Umbilical cord (tissue), 1 donor: ENCODE measurements at regions not wholly inside any gene's neighbourhood (a gene's known extent, or its start where the extent isn't known, plus 50 kb on each side); places are given as distances from the start of the nearest gene placed in this dataset.
A peak's percentile ranks its signal among the peaks of the same experiment; 100 is the strongest.
"Not testable (repeated sequence)": the region's sequence is repeated elsewhere in the genome, so short reads cannot be mapped to it uniquely, and the experiment has no call there.

Source experiments
- DNase-seq: peaks from one replicate; pipeline ENCODE4 v3.0.0-alpha.2; 2015; ENCODE audit warnings: low spot score

DNA sequence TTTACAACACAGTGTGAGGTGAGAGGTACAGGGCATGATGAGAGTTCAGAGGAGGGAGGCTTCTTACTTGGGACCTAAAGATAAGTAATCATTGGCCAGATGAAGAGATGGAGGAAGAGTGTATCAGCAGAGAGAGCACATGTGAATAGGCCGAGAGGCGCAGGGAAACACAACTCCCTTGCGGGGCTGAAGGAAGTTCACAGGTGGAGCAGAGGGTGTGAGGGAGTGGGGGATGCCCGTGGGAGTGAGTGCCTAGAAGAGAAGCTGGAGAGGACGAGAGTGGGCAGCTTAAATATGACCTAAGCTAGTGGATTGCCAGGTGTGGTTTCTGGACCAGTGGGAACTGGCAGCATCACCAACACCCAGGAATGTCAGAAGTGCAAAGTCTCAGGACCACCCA lies 98.2 kb upstream of the TBC1D5 start:
- DNase-seq = no peak

GRCh38 chr3:17840126-17840525 lies 97.7 kb upstream of the TBC1D5 start:
- DNase-seq = no peak

DNA sequence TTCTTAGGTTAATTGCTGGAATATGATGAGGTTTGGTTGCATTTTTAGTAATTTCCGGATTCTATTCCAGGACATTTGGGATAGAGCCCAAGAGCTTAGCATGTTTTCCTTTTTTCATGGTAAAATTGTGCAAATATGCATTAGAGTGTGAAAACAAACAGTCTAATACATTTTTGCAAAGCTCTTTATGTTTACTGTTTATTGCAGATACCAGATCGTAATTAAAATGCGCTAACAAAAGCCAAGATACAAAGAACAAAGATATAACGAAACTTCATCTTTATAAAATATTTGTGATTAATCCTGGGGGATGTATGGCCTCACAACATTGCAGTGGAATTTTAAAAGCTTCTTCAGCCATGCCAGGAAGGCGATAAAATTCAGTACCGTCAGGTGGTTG lies 94.5 kb upstream of the TBC1D5 start:
- DNase-seq = no peak

DNA sequence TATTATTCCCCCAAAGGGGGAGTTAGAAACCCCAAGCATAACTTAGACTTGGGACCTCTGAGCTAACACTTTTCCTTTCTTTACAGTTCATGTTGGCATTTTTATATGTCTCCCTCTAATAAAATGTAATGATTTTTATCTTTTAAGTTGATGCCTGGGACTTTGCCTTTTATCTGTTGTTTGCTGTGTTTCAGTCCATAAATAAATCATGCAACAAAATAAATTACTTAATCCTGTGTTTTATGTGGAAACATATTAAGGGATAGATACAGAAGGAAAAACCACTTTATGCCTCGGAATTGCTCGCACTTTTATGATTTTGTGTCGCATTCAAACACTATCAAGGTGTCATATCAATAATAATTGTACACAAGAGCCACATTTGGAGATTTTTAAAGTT lies 93.7 kb upstream of the TBC1D5 start:
- DNase-seq = no peak

- no peak for DNase-seq
These were observed 91.5 kb upstream of the TBC1D5 start for GRCh38 chr3:17833786-17834559.

- no peak for DNase-seq
These were observed 89.6 kb upstream of the TBC1D5 start for GRCh38 chr3:17832016-17832415.

DNA sequence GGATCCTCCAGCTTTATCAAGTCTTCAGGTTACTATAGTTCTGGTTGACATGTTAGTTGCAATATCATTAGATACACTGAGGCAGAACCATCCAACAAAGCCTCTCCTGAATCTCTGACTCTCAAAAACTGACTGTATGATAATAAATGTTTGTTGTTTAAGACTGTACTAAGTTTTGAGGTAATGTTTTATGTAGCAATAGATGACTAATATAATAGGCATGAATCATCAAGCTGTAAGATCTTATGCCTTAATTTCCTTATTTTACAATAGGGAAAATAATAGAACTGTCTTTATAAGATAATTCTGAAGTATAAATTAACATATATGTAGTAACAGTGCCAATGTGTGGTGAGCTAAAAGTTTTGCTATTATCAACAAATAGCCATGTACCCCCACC lies 88.9 kb upstream of the TBC1D5 start:
- DNase-seq = no peak

DNA sequence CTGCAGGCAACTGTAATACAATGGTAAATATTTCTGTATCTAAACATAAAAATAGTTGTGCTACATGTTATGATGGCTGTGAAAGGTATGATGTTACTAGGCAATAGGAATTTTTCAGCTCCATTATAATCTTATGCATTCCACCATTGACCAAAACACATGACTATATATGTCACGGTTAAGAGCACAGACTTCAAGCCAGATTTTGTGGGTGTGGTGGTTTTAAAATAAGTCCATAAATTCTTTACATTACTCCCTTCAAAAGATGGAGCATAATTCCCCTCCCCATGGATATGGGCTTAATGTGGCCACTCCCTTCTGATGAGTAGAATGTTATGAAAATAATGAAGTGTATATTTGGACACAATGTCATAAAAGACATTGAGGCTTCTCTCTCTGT lies 88.4 kb upstream of the TBC1D5 start:
- peak; percentile 32 for DNase-seq

GRCh38 chr3:17828388-17828787 lies 86.0 kb upstream of the TBC1D5 start:
- DNase-seq = no peak

GRCh38 chr3:17825298-17825697 lies 82.9 kb upstream of the TBC1D5 start:
- no peak for DNase-seq

- DNase-seq = no peak
These were observed 81.4 kb upstream of the TBC1D5 start for GRCh38 chr3:17823816-17824215.

DNA sequence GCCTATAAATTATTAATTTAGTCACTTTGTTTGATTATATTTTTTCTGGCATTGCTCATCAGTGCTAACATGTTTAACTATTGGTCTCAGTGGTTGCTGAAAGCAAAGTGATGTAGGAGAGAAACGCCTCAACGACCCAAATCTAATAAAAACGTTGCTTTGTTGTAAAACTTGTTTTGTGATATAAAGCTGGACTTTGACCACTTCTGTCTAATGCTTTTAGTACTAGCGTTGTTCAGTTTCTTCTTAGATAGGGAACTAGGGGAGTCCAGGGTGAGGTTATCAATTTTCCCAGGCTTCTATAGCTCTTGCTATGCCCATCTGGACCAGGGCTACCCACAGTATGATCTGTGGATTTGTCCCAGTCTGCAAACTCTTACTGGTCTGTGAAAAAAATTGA lies 80.6 kb upstream of the TBC1D5 start:
- no peak for DNase-seq

- no peak for DNase-seq
These were observed 78.3 kb upstream of the TBC1D5 start for GRCh38 chr3:17820704-17821103.

DNA sequence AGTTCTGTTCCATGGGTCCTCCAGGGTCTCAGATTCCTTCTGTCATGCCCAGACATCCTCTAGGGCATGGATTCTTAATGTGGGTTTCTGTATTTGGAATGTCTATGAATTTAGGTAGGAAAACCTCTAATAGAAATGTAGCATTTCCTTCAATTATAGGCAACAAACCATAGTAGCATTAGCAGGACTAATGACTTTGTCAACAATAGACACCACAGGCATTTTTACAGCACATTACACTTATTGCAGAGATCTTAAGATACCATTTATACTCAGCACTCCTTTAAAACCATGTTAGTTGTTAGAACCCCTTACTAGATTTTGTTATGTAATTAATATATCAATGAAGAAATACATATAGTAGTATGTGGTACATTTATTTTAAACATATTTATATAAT lies 77.8 kb upstream of the TBC1D5 start:
- no peak for DNase-seq

DNA sequence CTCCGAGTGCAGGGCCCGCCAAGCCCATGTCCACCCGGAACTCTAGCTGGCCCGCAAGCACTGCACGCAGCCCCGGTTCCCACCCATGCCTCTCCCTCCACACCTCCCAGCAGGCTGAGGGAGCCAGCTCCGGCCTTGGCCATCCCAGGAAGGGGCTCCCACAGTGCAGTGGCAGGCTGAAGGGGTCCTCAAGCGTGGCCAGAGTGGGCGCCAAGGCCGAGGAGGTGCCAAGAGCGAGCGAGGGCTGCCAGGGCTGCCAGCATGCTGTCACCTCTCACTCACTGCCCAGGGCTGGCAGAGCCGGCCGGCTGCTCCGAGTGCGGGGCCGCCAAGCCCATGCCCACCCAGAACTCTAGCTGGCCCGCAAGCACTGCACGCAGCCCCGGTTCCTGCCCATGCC lies 75.5 kb upstream of the TBC1D5 start:
- DNase-seq = not testable (repeated sequence)

DNA sequence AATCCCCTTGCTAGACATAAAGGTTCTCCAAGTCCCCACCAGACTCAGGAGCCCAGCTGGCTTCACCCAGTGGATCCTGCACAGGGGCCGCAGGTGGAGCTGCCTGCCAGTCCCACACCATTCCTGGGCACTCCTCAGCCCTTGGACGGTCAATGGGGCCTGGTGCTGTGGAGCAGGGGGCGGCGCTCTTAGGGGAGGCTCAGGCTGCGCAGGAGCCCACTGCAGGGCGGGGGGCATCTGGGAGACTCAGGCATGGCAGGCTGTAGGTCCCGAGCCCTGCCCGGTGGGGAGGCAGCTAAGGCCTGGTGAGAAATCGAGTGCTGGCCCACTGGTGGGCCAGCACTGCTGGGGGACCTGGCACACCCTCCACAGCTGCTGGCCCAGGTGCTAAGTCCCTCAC lies 75.1 kb upstream of the TBC1D5 start:
- DNase-seq = no peak

GRCh38 chr3:17816839-17817238 lies 74.4 kb upstream of the TBC1D5 start:
- not testable (repeated sequence) for DNase-seq

DNA sequence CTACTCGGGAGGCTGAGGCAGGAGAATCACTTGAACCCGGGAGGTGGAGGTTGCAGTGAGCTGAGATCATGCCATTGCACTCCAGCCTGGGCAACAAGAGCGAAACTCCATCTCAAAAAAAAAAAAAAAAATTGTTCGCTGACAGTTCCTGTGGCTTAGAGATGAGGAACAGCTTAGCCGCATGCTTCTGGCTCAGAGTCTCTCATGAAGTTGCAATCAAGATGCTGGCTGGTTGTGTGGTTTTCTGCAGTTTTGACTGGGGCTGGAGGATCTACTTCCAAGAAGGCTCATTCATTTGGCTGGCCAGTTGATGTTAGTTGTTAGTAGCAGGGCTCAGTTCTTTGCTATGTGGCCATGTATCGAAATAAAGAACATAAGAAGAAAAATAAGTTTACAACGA lies 69.9 kb upstream of the TBC1D5 start:
- not testable (repeated sequence) for DNase-seq

DNA sequence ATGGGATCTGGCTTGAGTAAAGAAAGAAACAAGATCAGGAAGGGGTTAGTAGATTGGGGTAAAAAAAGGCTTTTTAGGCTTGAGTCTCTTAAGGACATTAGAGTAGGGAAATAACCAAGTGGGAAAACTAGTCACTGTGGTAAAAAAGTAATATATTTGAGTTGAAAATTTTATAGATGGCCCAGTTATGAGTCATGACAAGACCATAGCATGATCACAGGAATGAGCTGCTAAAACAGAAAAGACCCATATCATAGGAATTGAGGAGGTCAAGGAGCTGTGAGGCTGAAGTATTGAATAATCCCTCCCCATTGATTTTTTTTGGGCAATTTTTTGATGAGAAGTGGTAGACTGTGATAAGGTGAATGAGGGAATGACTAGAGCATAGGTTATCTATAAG lies 69.2 kb upstream of the TBC1D5 start:
- no peak for DNase-seq

- DNase-seq = no peak
These were observed 68.3 kb upstream of the TBC1D5 start for GRCh38 chr3:17810759-17811158.

DNA sequence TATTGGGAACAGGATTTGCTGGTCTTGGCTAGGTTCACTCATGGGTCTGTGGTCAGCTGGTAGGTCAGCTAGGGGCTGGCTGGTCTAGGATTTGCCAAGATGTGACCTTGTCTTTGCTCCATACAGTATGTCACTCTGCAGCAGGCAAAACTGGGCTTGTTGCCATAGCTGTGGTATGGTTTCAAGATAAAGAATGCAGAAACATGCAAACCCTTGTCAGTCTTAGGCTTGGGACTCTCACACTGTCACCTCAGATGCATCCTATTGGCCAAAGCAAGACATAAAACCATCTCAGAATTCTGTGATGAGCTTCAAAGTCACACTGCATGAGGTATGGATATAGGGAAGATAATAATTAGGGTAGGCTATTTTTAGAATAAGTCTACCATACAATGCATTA lies 66.6 kb upstream of the TBC1D5 start:
- DNase-seq = peak; percentile 10

- DNase-seq = no peak
These were observed 64.4 kb upstream of the TBC1D5 start for GRCh38 chr3:17806876-17807275.

DNA sequence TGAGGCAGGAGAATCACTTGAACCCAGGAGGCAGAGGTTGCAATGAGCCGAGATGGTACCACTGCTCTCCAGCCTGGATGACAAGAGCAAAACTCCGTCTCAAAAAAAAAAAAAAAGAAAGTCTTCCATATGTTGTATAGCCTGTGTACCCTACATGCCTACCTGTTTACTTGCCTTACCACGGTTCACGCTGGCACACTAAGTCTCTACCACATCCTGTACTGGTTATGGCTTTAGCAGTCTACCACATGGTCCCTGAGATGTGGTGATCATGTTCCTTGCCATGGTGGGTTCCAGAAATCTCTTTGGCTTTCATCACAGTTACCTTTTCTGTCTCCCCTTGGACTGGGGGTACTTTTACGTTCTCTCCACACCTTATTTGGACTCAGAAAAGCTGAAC lies 63.8 kb upstream of the TBC1D5 start:
- DNase-seq = no peak

DNA sequence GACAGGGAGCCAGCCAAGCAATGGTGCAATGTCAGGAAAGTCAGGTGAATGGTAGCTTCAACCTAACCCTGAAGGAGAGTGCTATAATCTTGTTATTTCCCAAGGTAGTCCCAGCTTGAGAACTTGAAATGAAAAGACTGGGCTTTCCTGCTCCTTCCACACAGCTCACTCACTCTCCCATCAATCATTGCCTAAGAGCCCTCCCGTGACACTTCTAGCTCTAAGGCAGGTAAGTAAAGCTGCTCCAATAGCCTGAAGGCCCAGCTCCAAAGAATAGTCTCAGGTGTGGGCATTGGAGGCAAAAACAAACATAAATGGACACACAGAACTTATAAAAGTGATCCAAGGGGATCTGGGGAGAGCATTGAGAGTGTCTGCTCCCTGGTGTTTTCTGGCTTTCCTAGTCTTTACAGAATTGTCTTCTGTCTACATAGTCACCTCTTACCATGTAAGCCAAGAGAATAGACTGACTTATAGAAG lies 63.1 kb upstream of the TBC1D5 start:
- no peak for DNase-seq
